ENCODE measurements at regions not wholly inside any gene's neighbourhood (a gene's known extent, or its start where the extent isn't known, plus 50 kb on each side); places are given as distances from the start of the nearest gene placed in this dataset.
A peak's percentile ranks its signal among the peaks of the same experiment; 100 is the strongest.
"Not testable (repeated sequence)": the region's sequence is repeated elsewhere in the genome, so short reads cannot be mapped to it uniquely, and the experiment has no call there.

DNA sequence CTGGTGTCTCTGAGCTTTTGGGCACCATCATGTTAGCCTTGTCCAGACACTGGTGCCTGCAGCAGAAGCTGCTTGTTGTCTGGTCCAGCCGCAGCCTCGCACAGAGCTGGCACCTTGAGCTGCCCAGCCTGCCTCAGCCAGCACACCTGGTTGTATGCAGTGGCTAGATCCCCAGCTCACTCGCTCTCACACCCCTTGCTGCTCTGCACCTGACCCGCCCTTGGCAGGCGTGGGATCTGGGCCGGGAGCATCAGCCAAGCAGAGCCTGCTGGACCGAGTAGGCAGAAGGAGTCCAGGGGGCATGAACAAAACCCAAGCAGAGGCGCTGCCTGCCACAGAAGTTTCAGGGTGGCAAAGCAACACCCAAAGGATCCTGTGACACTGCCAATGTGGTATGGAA is 79.7 kb upstream of the ITGB1 start:
- ATAC-seq (replicated peaks in 1 of 2) (no peak), DNase-seq (no peak)
- no peak overlapping the region for H3K27ac Mint-ChIP-seq
- H3K4me3 Mint-ChIP-seq: no peak overlapping the region
- H3K4me1 Mint-ChIP-seq (ENCODE audit: low read depth): no peaks in the 10 kb centered on the region
- no peaks in the 10 kb centered on the region for H3K36me3 Mint-ChIP-seq (ENCODE audit: insufficient read depth in 2 of 2)
- H3K9me3 Mint-ChIP-seq: no peaks in the 10 kb centered on the region
- H3K27me3 Mint-ChIP-seq (ENCODE audit: low read depth): peaks cover 7% of the 10 kb centered on the region

DNA sequence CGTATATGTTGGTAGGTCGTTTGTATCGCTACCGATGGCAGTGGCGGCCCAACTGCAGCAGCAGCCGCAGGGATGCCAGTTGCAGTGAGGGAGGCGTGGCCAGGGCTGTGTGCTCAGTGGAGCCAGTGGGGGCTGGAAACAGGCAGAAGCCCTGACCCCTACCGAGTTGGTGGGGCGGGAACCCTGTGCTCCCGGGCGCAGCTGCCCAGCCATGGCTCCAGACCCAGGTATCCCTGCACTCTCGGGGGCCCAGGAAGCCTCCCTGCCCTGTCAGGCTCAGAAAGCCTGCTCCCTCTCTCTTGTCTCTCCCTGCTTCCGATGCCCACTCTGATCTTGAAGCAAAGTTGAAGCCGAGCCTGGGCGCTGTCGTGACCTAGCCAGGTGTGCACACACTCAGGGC is 78.6 kb upstream of the ITGB1 start:
- no peak overlapping the region for H3K4me3 Mint-ChIP-seq

DNA sequence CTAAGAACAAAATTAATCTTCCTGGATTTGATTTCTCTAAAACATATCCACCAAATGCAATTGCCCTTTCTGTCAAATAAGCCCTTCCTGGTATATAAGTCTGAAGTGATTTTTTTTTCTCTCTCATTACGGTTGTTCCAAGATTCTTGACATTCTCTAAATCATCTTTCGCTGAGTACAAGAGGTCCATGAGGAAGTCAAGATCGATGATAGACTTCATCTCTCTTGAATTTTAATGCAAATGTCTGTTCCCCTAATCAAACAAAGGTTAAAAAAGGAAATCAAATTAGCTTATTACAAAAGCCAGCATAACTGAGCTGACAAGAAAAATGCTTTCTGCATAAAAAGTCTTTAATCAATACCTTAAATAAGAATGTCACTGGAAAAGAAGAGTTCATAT is 77.4 kb upstream of the ITGB1 start:
- no peak overlapping the region for H3K4me3 Mint-ChIP-seq
- H3K27me3 Mint-ChIP-seq (ENCODE audit: low read depth): peaks cover 7% of the 10 kb centered on the region
- no peak overlapping the region for H3K27ac Mint-ChIP-seq
- no peaks in the 10 kb centered on the region for H3K9me3 Mint-ChIP-seq
- ATAC-seq (replicated peaks in 1 of 2): no peak
- no peak for DNase-seq
- H3K4me1 Mint-ChIP-seq (ENCODE audit: low read depth): no peaks in the 10 kb centered on the region
- H3K36me3 Mint-ChIP-seq (ENCODE audit: insufficient read depth in 2 of 2): no peaks in the 10 kb centered on the region

More for the DNA sequence above, 78.6 kb upstream of the ITGB1 start:
- H3K27me3 Mint-ChIP-seq (ENCODE audit: low read depth): peaks cover 7% of the 10 kb centered on the region
- no peaks in the 10 kb centered on the region for H3K9me3 Mint-ChIP-seq
- H3K36me3 Mint-ChIP-seq (ENCODE audit: insufficient read depth in 2 of 2): no peaks in the 10 kb centered on the region
- DNase-seq: no peak
- H3K4me1 Mint-ChIP-seq (ENCODE audit: low read depth): no peaks in the 10 kb centered on the region
- no peak for ATAC-seq (replicated peaks in 1 of 2)
- H3K27ac Mint-ChIP-seq: no peak overlapping the region

DNA sequence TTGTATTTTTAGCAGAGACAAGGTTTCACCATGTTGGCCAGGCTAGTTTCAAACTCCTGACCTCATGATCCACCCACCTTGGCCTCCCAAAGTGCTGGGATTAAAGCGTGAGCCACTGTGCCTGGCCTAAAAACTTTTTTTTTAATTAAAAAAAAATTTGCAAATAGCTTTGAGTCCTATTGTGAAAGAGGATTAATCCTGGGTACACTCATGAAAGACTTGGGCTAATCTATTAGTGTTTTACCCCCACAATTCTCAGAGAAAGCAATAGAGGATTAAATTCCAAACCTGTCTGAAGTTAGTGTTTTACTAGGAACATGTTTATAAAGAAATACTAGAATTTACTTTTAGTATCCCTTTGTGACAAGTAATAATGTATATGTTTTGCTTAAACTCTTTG is 76.9 kb upstream of the ITGB1 start:
- H3K9me3 Mint-ChIP-seq: no peaks in the 10 kb centered on the region
- no peaks in the 10 kb centered on the region for H3K36me3 Mint-ChIP-seq (ENCODE audit: insufficient read depth in 2 of 2)
- no peak overlapping the region for H3K27ac Mint-ChIP-seq
- no peak for ATAC-seq (replicated peaks in 1 of 2)
- peaks cover 9% of the 10 kb centered on the region for H3K27me3 Mint-ChIP-seq (ENCODE audit: low read depth)
- no peak for DNase-seq
- H3K4me1 Mint-ChIP-seq (ENCODE audit: low read depth): no peaks in the 10 kb centered on the region
- no peak overlapping the region for H3K4me3 Mint-ChIP-seq

DNA sequence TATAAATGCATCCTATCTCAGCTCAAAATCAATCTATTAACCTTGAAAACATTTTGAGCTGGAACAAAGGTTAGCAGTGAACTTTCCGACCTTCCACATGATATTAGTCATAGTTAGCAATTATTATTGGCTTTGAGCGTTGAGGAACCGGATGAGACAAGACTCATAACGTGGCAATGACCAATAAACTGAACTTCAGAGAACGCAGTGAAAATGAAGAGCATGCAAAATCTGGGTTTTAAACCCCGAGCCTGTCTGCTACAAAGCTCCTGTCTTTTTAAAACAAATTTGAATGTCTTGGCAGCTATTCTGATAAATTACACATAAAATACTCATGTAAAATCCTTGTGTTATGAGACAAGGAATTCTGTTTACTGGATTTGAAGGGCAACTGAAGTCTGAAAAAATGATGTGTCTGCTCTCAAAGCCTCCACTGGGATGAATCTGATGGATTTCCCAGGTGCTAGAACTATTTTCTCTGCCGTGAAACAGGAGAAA is 74.7 kb upstream of the ITGB1 start:
- ATAC-seq (replicated peaks in 1 of 2) (no peak), DNase-seq (no peak)
- no peaks in the 10 kb centered on the region for H3K9me3 Mint-ChIP-seq
- H3K27ac Mint-ChIP-seq: no peak overlapping the region
- H3K27me3 Mint-ChIP-seq (ENCODE audit: low read depth): peaks cover 9% of the 10 kb centered on the region
- H3K4me3 Mint-ChIP-seq: peak overlapping the region in 1 of 2 donors; percentile 3
- H3K4me1 Mint-ChIP-seq (ENCODE audit: low read depth): peaks cover 16% of the 10 kb centered on the region
- H3K36me3 Mint-ChIP-seq (ENCODE audit: insufficient read depth in 2 of 2): no peaks in the 10 kb centered on the region

DNA sequence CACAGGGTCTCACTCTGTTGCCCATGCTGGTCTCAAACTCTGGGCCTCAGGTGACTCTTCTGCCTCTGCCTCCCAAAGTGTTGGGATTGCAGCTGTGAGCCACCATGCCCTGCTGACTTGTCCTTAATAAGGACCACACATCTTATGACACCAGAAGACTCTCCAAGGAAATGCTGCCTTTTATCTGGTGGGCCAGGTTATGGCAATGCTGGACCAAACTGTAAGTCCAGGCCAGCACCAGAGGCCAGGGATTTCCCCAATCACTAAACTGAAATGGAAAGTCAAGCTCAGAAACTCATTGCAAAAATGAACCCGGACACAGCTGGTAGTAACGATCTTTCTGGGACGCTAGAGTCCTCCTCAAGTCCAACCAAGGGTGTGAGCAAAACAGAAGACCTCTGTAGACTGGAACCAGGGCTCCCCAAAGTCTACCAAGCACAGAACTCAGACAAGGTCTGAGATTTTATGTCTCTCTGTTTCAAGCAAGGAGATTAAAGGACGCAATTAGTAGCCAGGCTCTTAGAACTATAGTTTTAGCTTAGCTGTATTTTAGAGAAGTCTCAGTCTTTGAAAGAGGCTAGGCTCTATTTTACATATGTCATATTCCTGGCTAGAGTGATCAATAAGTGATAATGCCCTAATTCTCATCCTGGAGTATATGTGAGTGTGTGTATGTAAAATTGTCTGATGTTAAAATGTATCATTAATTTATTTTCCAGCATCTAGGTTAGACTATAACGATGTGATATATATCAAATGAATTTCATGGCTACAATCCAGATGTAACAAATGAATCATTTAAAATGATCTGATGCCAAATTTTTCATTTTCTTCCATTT is 74.0 kb upstream of the ITGB1 start:
- Mint-ChIP-seq H3K36me3 (ENCODE audit: insufficient read depth in 2 of 2) (no peaks in the 10 kb centered on the region), H3K27me3 (ENCODE audit: low read depth) (peaks cover 10% of the 10 kb centered on the region), H3K27ac (no peak overlapping the region), H3K4me1 (ENCODE audit: low read depth) (peaks cover 20% of the 10 kb centered on the region), H3K9me3 (no peaks in the 10 kb centered on the region), H3K4me3 (peak overlapping the region in 1 of 2 donors; percentile 3)
- ATAC-seq (replicated peaks in 1 of 2) (no peak), DNase-seq (no peak)

DNA sequence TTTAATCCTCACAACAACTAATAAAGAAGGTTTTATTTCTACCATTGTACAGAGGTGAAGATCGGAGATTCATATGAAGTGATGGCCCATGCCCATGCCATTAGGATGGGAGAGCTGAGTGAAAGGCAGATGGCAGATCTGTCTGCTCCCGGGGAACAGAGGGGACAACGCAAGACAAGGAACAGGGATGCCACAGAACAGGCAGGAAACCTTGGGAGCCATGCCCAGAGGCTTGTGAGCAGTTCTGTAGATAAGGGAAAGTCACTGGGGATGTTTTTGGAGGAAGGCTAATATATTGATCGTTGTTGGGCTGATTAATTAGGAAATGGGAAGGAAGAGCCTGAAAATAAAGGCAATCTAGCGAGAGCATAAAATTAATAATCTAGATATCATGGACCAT is 73.1 kb upstream of the ITGB1 start:
- DNase-seq (no peak), ATAC-seq (replicated peaks in 1 of 2) (no peak)
- Mint-ChIP-seq H3K4me3 (no peak overlapping the region), H3K36me3 (ENCODE audit: insufficient read depth in 2 of 2) (no peaks in the 10 kb centered on the region), H3K4me1 (ENCODE audit: low read depth) (peaks cover 28% of the 10 kb centered on the region), H3K27ac (no peak overlapping the region), H3K27me3 (ENCODE audit: low read depth) (peaks cover 19% of the 10 kb centered on the region), H3K9me3 (no peaks in the 10 kb centered on the region)

DNA sequence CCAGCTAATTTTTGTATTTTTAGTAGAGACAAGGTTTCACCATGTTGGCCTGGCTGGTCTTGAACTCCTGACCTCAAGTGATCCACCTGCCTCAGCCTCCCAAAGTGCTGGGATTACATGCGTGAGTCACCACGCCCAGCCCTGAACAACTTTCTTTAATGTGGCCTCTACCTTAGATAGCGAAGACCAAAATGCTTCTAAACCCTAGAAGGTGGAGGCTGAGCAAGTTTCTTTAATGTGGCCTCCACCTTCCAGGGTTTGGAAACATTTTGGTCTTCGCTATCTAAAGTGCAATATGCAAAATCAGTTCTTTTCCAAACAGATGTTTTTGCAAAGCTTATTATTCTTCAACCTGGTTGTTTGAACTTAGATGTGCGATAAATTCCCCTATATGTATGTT is 70.5 kb upstream of the ITGB1 start:
- peak overlapping the region; percentile 50 for H3K27ac Mint-ChIP-seq
- not testable (repeated sequence) for H3K4me3 Mint-ChIP-seq; H3K36me3 Mint-ChIP-seq (ENCODE audit: insufficient read depth in 2 of 2); H3K9me3 Mint-ChIP-seq
- ATAC-seq (replicated peaks in 1 of 2) (peak in 1 of 2 donors; percentile 58), DNase-seq (peak in 1 of 2 donors; percentile 10)
- peaks cover 33% of the 10 kb centered on the region for H3K27me3 Mint-ChIP-seq (ENCODE audit: low read depth)
- peaks cover 35% of the 10 kb centered on the region for H3K4me1 Mint-ChIP-seq (ENCODE audit: low read depth)

DNA sequence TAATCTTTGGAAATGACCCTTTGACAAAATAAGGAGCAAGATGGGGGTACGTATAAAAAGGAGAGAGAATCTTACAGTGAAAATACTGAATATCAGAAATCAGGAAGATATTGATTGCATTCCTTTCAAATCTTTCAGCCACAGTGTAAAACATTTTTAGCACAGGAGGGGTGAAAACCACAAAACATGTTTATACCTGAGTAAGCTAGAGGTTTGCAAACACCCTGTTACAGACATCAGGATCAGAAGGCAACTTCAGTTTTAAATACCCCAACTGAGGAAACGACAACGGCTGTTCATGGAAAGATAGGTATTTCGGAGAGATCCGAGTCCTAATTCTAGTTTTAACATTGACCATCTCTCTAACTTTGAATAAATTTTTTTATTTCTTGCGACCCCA is 69.1 kb upstream of the ITGB1 start:
- no peaks in the 10 kb centered on the region for H3K36me3 Mint-ChIP-seq (ENCODE audit: insufficient read depth in 2 of 2)
- no peak for ATAC-seq (replicated peaks in 1 of 2)
- H3K9me3 Mint-ChIP-seq: no peaks in the 10 kb centered on the region
- H3K27ac Mint-ChIP-seq: peak overlapping the region; percentile 27
- H3K4me3 Mint-ChIP-seq: peak overlapping the region in 1 of 2 donors; percentile 2
- peaks cover 35% of the 10 kb centered on the region for H3K4me1 Mint-ChIP-seq (ENCODE audit: low read depth)
- peaks cover 33% of the 10 kb centered on the region for H3K27me3 Mint-ChIP-seq (ENCODE audit: low read depth)
- no peak for DNase-seq

DNA sequence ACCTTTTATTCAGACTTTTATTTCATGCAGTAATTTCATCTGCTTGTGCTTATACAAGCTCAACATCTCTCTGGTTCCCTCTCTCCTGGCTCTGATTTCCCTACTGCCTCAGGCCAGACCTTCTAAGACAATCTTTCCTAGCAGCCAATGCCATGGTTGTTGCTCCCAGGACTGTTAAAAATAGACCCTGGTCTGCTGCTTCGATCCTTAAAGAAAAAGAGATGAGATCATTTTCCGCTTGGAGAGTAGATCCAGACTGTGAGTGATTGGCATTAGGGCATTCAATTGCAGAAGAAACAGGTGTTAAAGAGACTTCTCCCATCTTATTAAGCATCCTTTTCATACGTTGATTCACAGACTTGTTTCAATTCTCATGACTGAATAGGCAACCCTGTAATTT is 68.4 kb upstream of the ITGB1 start:
- Mint-ChIP-seq H3K4me1 (ENCODE audit: low read depth) (peaks cover 35% of the 10 kb centered on the region), H3K4me3 (no peak overlapping the region), H3K36me3 (ENCODE audit: insufficient read depth in 2 of 2) (no peaks in the 10 kb centered on the region), H3K27ac (no peak overlapping the region), H3K9me3 (no peaks in the 10 kb centered on the region), H3K27me3 (ENCODE audit: low read depth) (peaks cover 33% of the 10 kb centered on the region)
- ATAC-seq (replicated peaks in 1 of 2): no peak
- no peak for DNase-seq

DNA sequence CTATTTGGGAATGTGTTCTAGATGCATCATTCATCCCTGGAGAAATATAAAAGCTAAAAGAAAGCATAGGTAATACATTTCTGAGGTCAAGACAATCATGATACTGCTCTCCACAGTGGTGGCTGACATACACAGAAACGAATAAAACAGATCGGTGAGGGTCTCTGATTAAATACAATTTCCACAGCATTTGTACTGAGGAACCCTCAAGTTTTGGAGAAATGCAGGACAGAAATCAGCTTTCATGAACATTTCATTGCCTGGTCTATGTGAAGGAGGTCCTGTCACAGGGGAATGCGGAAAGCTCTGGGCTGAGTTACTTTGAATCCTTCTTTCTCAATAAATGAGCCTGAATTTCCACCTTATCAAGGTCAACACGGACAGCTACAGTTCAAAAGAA is 67.9 kb upstream of the ITGB1 start:
- Mint-ChIP-seq H3K4me1 (ENCODE audit: low read depth) (peaks cover 35% of the 10 kb centered on the region), H3K27me3 (ENCODE audit: low read depth) (peaks cover 30% of the 10 kb centered on the region), H3K4me3 (no peak overlapping the region), H3K9me3 (no peaks in the 10 kb centered on the region), H3K27ac (no peak overlapping the region), H3K36me3 (ENCODE audit: insufficient read depth in 2 of 2) (no peaks in the 10 kb centered on the region)
- DNase-seq (no peak), ATAC-seq (replicated peaks in 1 of 2) (no peak)

DNA sequence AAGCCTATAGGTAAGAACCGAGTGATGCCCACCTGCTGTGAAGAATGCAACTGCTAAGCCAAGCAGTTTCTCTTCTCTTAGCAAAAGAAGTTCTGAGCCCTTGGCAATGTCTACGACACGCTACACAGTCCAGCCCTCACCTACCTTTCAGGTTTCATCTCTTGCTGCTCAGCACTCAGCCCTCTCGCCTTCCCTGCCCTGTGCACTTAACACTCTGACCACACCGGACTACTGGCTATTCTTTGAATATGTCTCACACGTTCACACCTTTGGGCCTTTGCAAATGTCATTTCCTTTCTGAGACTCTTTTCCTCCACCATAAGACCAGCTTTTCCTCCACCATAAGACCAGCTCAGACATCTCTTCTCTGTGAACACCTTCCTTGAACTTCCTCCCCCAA is 67.0 kb upstream of the ITGB1 start:
- peaks cover 35% of the 10 kb centered on the region for H3K4me1 Mint-ChIP-seq (ENCODE audit: low read depth)
- ATAC-seq (replicated peaks in 1 of 2): no peak
- no peaks in the 10 kb centered on the region for H3K9me3 Mint-ChIP-seq
- peaks cover 24% of the 10 kb centered on the region for H3K27me3 Mint-ChIP-seq (ENCODE audit: low read depth)
- H3K27ac Mint-ChIP-seq: no peak overlapping the region
- no peak for DNase-seq
- H3K4me3 Mint-ChIP-seq: no peak overlapping the region
- H3K36me3 Mint-ChIP-seq (ENCODE audit: insufficient read depth in 2 of 2): no peaks in the 10 kb centered on the region

DNA sequence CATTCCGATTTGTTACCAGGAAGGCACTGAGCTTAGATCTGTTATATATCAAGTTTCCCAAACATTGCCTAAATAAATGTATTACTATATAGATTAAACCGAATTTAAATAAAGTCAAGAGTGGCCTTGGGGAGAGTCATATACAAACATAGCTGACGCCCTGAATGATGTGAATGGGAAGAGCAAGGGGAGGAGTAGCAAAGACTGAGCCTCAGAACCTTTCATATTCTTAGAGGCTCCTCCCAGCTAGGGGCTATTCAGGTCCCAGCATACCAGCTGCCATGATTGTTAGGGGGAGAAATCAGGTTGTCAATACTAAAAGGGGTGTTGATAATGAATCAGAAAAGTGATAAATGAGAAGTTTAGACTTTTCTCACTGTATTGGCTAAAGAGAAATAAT is 64.7 kb upstream of the ITGB1 start:
- Mint-ChIP-seq H3K4me3 (no peak overlapping the region), H3K9me3 (peaks cover 3 to 4% of the 10 kb centered on the region in 2 donors), H3K27ac (no peak overlapping the region), H3K36me3 (ENCODE audit: insufficient read depth in 2 of 2) (peaks cover 0 to 1% of the 10 kb centered on the region in 2 donors), H3K4me1 (ENCODE audit: low read depth) (peaks cover 19% of the 10 kb centered on the region), H3K27me3 (ENCODE audit: low read depth) (peaks cover 24% of the 10 kb centered on the region)
- DNase-seq (no peak), ATAC-seq (replicated peaks in 1 of 2) (no peak)

DNA sequence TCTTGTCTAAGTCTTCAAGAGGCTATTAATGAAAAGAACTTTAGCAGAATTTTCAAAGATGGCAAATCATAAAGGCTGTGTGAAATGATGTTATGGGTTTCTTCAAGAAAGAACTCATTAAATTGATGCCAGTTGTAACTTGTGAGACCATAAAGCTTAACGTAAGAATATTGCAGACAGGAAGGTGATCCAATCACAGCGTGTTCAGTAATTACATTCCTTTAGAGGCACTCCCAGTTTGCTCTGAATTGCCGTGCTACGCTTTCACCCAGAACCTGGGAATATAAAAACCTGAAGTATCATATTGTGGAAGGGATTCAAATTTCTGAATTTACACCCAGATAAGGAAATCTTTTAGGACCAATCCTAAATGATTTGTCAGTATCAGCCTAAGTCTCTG is 64.1 kb upstream of the ITGB1 start:
- Mint-ChIP-seq H3K4me3 (no peak overlapping the region), H3K36me3 (ENCODE audit: insufficient read depth in 2 of 2) (peaks cover 0 to 1% of the 10 kb centered on the region in 2 donors)
- no peak for ATAC-seq (replicated peaks in 1 of 2)

More for the DNA sequence above, 64.1 kb upstream of the ITGB1 start:
- DNase-seq: no peak
- Mint-ChIP-seq H3K4me1 (ENCODE audit: low read depth) (peaks cover 16% of the 10 kb centered on the region), H3K27me3 (ENCODE audit: low read depth) (peaks cover 23% of the 10 kb centered on the region), H3K27ac (no peak overlapping the region), H3K9me3 (peaks cover 3 to 4% of the 10 kb centered on the region in 2 donors)
